ENCODE measurements at regions not wholly inside any gene's neighbourhood (a gene's known extent, or its start where the extent isn't known, plus 50 kb on each side); places are given as distances from the start of the nearest gene placed in this dataset.

GRCh38 chr11:134958336-134958640, 546.2 kb upstream of the B3GAT1 start:
- H2AK5ac ChIP-seq (ENCODE audit: insufficient read length, low read length), result no peak overlapping the region
- Mint-ChIP-seq H3K9me3 (peaks cover 0 to 3% of the 10 kb centered on the region in 2 experiments; a peak in 1 of 5 replicates), H3K4me3 (no peak overlapping the region), H3K27me3 (ENCODE audit: low read depth) (peaks cover 8% of the 10 kb centered on the region), H3K27ac (no peak overlapping the region), H3K4me1 (no peaks in the 10 kb centered on the region), H3K36me3 (ENCODE audit: insufficient read depth in 1 of 3, low read depth in 3 of 3) (no peaks in the 10 kb centered on the region; a peak in 1 of 7 replicates)
- H4K20me1 ChIP-seq (ENCODE audit: control insufficient read depth, insufficient read depth, insufficient read length), result no peaks in the 10 kb centered on the region
- no peak overlapping the region for H3K18ac ChIP-seq (ENCODE audit: insufficient read length, low read depth, low read length)
- no peak overlapping the region for H3K4ac ChIP-seq (ENCODE audit: low read depth, low read length)
- no peaks in the 10 kb centered on the region for H3K79me1 ChIP-seq (ENCODE audit: insufficient read depth, low read depth, low read length, poor library complexity, severe bottlenecking)
- DNase-seq, result no peak
- H2AFZ ChIP-seq (ENCODE audit: low read length), result no peak overlapping the region
- no peak overlapping the region for H3K14ac ChIP-seq (ENCODE audit: insufficient read depth, low read length)
- H4K91ac ChIP-seq (ENCODE audit: insufficient read length, low read depth, low read length), result no peak overlapping the region
- no peak overlapping the region for H2BK12ac ChIP-seq (ENCODE audit: insufficient read length, low read depth, low read length)
- H4K5ac ChIP-seq (ENCODE audit: insufficient read length, low read depth, low read length), result no peak overlapping the region
- no peak overlapping the region for H2BK15ac ChIP-seq (ENCODE audit: low read depth, low read length)
- no peak overlapping the region for H2BK20ac ChIP-seq (ENCODE audit: low read depth, low read length, poor library complexity, severe bottlenecking)
- no peak overlapping the region for H3K4me2 ChIP-seq (ENCODE audit: insufficient read depth, insufficient read length, low read length)
- H3K4me1 ChIP-seq (ENCODE audit: insufficient read depth, low read length), result no peaks in the 10 kb centered on the region
- H3K9ac ChIP-seq (ENCODE audit: extremely low read depth, insufficient read length, low read length), result no peak overlapping the region
- no peaks in the 10 kb centered on the region for H3K9me3 ChIP-seq (ENCODE audit: control insufficient read depth, low read depth, low read length)
- no peak overlapping the region for H2BK5ac ChIP-seq (ENCODE audit: insufficient read length, low read length)
- WGBS (ENCODE audit: extremely low coverage, insufficient read length, low lambda C conversion rate), result no CpG with 5 or more reads among the region's 9 CpGs
- H3K27me3 ChIP-seq (ENCODE audit: insufficient read depth, low read length), result no peaks in the 10 kb centered on the region
- no peak overlapping the region for H3K56ac ChIP-seq (ENCODE audit: insufficient read length, low read depth, low read length)
- H3K23ac ChIP-seq (ENCODE audit: insufficient read length, low read depth, low read length), result no peak overlapping the region
- no peak overlapping the region for H2BK120ac ChIP-seq (ENCODE audit: low read depth, low read length, poor library complexity, severe bottlenecking)
- no peak overlapping the region for H3T11ph ChIP-seq (ENCODE audit: low read length)
- H3K23me2 ChIP-seq (ENCODE audit: insufficient read length, low read depth, low read length, poor library complexity, severe bottlenecking), result no peaks in the 10 kb centered on the region
- H4K8ac ChIP-seq (replicated peaks; ENCODE audit: insufficient read length, low read depth, low read length), result no peak overlapping the region
- no peaks in the 10 kb centered on the region for H3K79me2 ChIP-seq (ENCODE audit: insufficient read depth, low read length)
- H3K27ac ChIP-seq (ENCODE audit: insufficient read length, low read depth, low read length), result no peak overlapping the region
- no peak for TF ChIP-seq CTCF (conservative IDR thresholded peaks at IDR 0.05)
